ENCODE measurements at regions not wholly inside any gene's neighbourhood (a gene's known extent, or its start where the extent isn't known, plus 50 kb on each side); places are given as distances from the start of the nearest gene placed in this dataset.

DNA sequence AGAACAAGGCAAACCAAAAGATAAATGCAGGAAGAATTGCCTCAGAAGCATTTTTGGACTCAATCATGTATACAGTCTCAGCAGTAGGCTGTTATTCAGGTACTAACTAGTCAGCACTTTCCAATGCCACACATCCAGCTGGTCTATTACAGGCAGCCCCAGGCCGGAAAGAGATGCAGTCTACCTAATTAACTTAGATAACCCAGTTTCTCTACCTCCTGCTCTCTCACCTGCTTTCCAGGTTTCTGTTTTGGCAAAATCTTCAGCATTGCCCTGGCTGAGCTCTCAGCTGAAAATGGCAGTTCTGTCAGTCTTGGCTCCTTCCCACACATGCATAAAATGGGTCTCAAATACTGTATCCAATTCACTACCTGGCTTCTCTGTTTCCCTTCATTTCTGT is 101.3 kb upstream of the UFL1 start (continued):
- TF ChIP-seq, protein P1, sequence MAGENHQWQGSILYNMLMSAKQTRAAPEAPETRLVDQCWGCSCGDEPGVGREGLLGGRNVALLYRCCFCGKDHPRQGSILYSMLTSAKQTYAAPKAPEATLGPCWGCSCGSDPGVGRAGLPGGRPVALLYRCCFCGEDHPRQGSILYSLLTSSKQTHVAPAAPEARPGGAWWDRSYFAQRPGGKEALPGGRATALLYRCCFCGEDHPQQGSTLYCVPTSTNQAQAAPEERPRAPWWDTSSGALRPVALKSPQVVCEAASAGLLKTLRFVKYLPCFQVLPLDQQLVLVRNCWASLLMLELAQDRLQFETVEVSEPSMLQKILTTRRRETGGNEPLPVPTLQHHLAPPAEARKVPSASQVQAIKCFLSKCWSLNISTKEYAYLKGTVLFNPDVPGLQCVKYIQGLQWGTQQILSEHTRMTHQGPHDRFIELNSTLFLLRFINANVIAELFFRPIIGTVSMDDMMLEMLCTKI (IDR thresholded peaks at IDR 0.05; ENCODE audit: partially characterized antibody) = no peak
- TF ChIP-seq POLR2B (IDR thresholded peaks at IDR 0.05; ENCODE audit: low read depth, partially characterized antibody) (no peak), ZFP30 (CRISPR knock-in tag; IDR thresholded peaks at IDR 0.05; ENCODE audit: borderline replicate concordance) (no peak)
- TF ChIP-seq, protein P2, sequence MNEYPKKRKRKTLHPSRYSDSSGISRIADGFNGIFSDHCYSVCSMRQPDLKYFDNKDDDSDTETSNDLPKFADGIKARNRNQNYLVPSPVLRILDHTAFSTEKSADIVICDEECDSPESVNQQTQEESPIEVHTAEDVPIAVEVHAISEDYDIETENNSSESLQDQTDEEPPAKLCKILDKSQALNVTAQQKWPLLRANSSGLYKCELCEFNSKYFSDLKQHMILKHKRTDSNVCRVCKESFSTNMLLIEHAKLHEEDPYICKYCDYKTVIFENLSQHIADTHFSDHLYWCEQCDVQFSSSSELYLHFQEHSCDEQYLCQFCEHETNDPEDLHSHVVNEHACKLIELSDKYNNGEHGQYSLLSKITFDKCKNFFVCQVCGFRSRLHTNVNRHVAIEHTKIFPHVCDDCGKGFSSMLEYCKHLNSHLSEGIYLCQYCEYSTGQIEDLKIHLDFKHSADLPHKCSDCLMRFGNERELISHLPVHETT (CRISPR knock-in tag; conservative IDR thresholded peaks at IDR 0.05 in 1 of 2, IDR thresholded peaks at IDR 0.05 in 1 of 2) = no peak
- TF ChIP-seq, protein P3, sequence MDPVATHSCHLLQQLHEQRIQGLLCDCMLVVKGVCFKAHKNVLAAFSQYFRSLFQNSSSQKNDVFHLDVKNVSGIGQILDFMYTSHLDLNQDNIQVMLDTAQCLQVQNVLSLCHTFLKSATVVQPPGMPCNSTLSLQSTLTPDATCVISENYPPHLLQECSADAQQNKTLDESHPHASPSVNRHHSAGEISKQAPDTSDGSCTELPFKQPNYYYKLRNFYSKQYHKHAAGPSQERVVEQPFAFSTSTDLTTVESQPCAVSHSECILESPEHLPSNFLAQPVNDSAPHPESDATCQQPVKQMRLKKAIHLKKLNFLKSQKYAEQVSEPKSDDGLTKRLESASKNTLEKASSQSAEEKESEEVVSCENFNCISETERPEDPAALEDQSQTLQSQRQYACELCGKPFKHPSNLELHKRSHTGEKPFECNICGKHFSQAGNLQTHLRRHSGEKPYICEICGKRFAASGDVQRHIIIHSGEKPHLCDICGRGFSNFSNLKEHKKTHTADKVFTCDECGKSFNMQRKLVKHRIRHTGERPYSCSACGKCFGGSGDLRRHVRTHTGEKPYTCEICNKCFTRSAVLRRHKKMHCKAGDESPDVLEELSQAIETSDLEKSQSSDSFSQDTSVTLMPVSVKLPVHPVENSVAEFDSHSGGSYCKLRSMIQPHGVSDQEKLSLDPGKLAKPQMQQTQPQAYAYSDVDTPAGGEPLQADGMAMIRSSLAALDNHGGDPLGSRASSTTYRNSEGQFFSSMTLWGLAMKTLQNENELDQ (CRISPR knock-in tag; IDR thresholded peaks at IDR 0.05; ENCODE audit: borderline replicate concordance) = no peak
- TF ChIP-seq, protein P4, sequence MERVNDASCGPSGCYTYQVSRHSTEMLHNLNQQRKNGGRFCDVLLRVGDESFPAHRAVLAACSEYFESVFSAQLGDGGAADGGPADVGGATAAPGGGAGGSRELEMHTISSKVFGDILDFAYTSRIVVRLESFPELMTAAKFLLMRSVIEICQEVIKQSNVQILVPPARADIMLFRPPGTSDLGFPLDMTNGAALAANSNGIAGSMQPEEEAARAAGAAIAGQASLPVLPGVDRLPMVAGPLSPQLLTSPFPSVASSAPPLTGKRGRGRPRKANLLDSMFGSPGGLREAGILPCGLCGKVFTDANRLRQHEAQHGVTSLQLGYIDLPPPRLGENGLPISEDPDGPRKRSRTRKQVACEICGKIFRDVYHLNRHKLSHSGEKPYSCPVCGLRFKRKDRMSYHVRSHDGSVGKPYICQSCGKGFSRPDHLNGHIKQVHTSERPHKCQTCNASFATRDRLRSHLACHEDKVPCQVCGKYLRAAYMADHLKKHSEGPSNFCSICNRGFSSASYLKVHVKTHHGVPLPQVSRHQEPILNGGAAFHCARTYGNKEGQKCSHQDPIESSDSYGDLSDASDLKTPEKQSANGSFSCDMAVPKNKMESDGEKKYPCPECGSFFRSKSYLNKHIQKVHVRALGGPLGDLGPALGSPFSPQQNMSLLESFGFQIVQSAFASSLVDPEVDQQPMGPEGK (CRISPR knock-in tag; IDR thresholded peaks at IDR 0.05; ENCODE audit: borderline replicate concordance) = no peak
- TF ChIP-seq, protein P5, sequence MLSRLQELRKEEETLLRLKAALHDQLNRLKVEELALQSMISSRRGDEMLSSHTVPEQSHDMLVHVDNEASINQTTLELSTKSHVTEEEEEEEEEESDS (CRISPR knock-in tag; IDR thresholded peaks at IDR 0.05) = no peak
